ENCODE measurements at regions not wholly inside any gene's neighbourhood (a gene's known extent, or its start where the extent isn't known, plus 50 kb on each side); places are given as distances from the start of the nearest gene placed in this dataset.

DNA sequence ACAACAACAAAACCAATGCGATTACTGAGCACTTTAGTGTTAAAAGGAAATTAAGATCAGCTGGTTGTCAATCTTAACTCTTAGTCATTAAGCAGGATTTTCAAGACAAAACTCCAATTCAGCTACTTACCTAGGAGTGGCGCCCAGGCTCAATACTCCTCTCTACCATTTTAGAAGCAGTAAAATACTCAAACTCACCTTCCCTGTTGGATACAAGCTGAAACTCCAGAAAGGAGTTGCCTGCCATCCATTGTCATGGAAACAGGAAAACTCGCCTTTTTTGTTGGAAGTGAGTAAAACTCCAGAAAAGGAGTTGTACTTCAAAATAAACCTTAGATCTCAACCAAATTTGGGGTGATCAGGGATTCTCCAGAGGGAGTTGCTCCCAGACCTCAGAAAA, 127.0 kb upstream of the F3 start:
- Histone ChIP-seq H3K9me1 (ENCODE audit: insufficient read depth, low read length) (no peaks in the 10 kb centered on the region), H3K18ac (ENCODE audit: low read depth, low read length) (peak overlapping the region; percentile 82; the same call in 1 of the 2 replicates), H2BK15ac (ENCODE audit: low read depth, low read length) (peak overlapping the region; percentile 23; the same call in 2 of the 3 replicates), H3K27me3 (ENCODE audit: control insufficient read depth, insufficient read depth, low read length) (no peaks in the 10 kb centered on the region), H2BK5ac (ENCODE audit: low read depth, low read length, poor library complexity, severe bottlenecking) (no peak overlapping the region), H3K23ac (ENCODE audit: low read depth, low read length) (no peak overlapping the region; the same call in 1 of the 2 replicates), H3K9me3 (ENCODE audit: control insufficient read depth, insufficient read depth, low read length) (no peaks in the 10 kb centered on the region), H2AK9ac (replicated peaks; ENCODE audit: low read depth, low read length, poor library complexity) (no peak overlapping the region), H2AFZ (replicated peaks; ENCODE audit: low read length, poor library complexity) (no peak overlapping the region), H2BK20ac (ENCODE audit: low read depth, low read length) (peak overlapping the region; percentile 84), H2AK5ac (ENCODE audit: low read depth, low read length) (0 out of 2 replicates have a peak overlapping the region, but pooled peaks have one; percentile 40), H3K4me2 (ENCODE audit: low read depth, low read length) (no peak overlapping the region), H3K79me1 (ENCODE audit: low read depth in 1 of 2, low read length in 2 of 2) (peaks cover 0 to 15% of the 10 kb centered on the region in 2 experiments; a peak in 1 of 4 replicates), H3K4ac (ENCODE audit: low read depth, low read length) (peak overlapping the region; percentile 69; the same call in 1 of the 2 replicates), H4K8ac (ENCODE audit: low read depth in 2 of 2, low read length in 2 of 2) (peak overlapping the region; percentile 55 to 80; a peak in 2 of 4 replicates), H3K27ac (ENCODE audit: insufficient read depth, low read length) (no peak overlapping the region), H3K4me3 (ENCODE audit: insufficient read depth, low read depth, low read length) (no peak overlapping the region), H4K20me1 (ENCODE audit: insufficient read depth, low read length) (no peaks in the 10 kb centered on the region), H3K4me1 (ENCODE audit: control insufficient read depth, insufficient read depth, low read length) (peaks cover 16% of the 10 kb centered on the region; the same call in 1 of the 2 replicates), H3K9ac (ENCODE audit: low read depth, low read length) (no peak overlapping the region), H2BK120ac (ENCODE audit: low read depth, low read length) (peak overlapping the region; percentile 96), H3K14ac (replicated peaks; ENCODE audit: low read depth, low read length) (peak overlapping the region; percentile 35; the same call in 1 of the 2 replicates), H4K91ac (ENCODE audit: insufficient read depth, low read depth, low read length) (peak overlapping the region; percentile 10), H3K56ac (ENCODE audit: extremely low read depth, insufficient read depth, low read length) (no peak overlapping the region), H4K5ac (ENCODE audit: low read depth, low read length) (peak overlapping the region; percentile 44; the same call in 1 of the 2 replicates), H3K36me3 (ENCODE audit: control insufficient read depth, insufficient read depth, low read length) (no peaks in the 10 kb centered on the region)
- in situ Hi-C loops (cut with MboI; ENCODE audit: low sequenced_read_pairs): no loop called here
- CTCF ChIA-PET: interaction anchor here (0.9 kb wide), 1 partner anchor 30 kb away, joined by 4 read pairs; no protein-coding TSS in a partner anchor
- no TSS peak for BruUV-seq (replicated peaks)
- dilution Hi-C loops (cut with HindIII; ENCODE audit: low sequenced_read_pairs, unreplicated experiment): no loop called here
- POLR2A ChIA-PET (ENCODE audit: unreplicated experiment): interaction anchor here (0.9 kb wide), 1 partner anchor 22 kb away, joined by 5 read pairs; no protein-coding TSS in a partner anchor
- WGBS, 2 experiments (ENCODE audit: extremely low coverage in 2 of 2, insufficient read length in 1 of 2): no CpG with 5 or more reads among the region's 3 CpGs
- ATAC-seq (ENCODE audit: low read depth) (no peak), DNase-seq (no peak)
- no peak for TF ChIP-seq POLR2A (IDR thresholded peaks at IDR 0.05; ENCODE audit: low read depth, low read length)
- TF ChIP-seq, protein P1, sequence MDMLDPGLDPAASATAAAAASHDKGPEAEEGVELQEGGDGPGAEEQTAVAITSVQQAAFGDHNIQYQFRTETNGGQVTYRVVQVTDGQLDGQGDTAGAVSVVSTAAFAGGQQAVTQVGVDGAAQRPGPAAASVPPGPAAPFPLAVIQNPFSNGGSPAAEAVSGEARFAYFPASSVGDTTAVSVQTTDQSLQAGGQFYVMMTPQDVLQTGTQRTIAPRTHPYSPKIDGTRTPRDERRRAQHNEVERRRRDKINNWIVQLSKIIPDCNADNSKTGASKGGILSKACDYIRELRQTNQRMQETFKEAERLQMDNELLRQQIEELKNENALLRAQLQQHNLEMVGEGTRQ (IDR thresholded peaks at IDR 0.05; ENCODE audit: low read depth, low read length): no peak
- intact Hi-C loops (cut with micrococcal nuclease): no loop called here
